HCT116 (cell line): ENCODE measurements at regions not wholly inside any gene's neighbourhood (a gene's known extent, or its start where the extent isn't known, plus 50 kb on each side); places are given as distances from the start of the nearest gene placed in this dataset.

Source experiments
- ATAC-seq: fragments of 200-7000 bp; cut with Tn5 transposase; 2 replicates; pipeline ENCODE4 v1.9.1; 2020; ENCODE audit warnings: mild to moderate bottlenecking, moderate library complexity
- BruUV-seq: library from RNA; stranded (reverse); fragments of 400-500 nt; replicated peaks from 2 replicates; lab custom pipeline; 2021; lab: Mats Ljungman, UMichigan
- CTCF ChIA-PET: fragments of 300-600 bp; sonication (Branson Sonifier 250); formaldehyde crosslinking; loops from one replicate; lab custom pipeline; 2021; ENCODE audit warnings: antibody characterized with exemption; lab: Charles Lee
- POLR2A ChIA-PET: fragments of 300-600, 350-600 bp; sonication (Branson Sonifier 250); formaldehyde crosslinking; loops from one replicate; lab custom pipeline; 2021; ENCODE audit warnings: antibody characterized with exemption; lab: Charles Lee
- RAD21 ChIA-PET, 2 experiments: fragments of 300-600 bp; sonication (Branson Sonifier 250); formaldehyde crosslinking; loops; one replicate each; lab custom pipeline; 2023; ENCODE audit warnings: low total read pairs in 2 of 2; ENCODE audit not compliant: uncharacterized antibody in 2 of 2, unreplicated experiment in 2 of 2, low non-redundant PET in 1 of 2; lab: Charles Lee
- DNase-seq: peaks from one replicate; pipeline ENCODE4 v3.0.0-alpha.2; 2010; ENCODE audit warnings: low read depth, low spot score
- H2AFZ ChIP-seq: fragments of 200-600 bp; shearing (Covaris generic), sonication (generic); 2 replicates; pipeline ENCODE4 v1.6.1; 2017; ENCODE audit warnings: low read depth, mixed run types, mixed read lengths, antibody characterized with exemption, low read length; ENCODE audit not compliant: poor library complexity, severe bottlenecking
- H3K27ac ChIP-seq: 2 replicates; pipeline ENCODE4 v1.5.1; 2012; ENCODE audit warnings: low read depth, low read length
- H3K27me3 ChIP-seq: fragments of 200-600 bp; sonication (generic); 2 replicates; pipeline ENCODE4 v1.6.1; 2016; ENCODE audit warnings: mixed run types, low read length, mixed read lengths; ENCODE audit not compliant: insufficient read depth
- H3K36me3 ChIP-seq, 2 experiments: fragments of 200-500 bp in 1 of 2; fragments of 200-600 bp in 1 of 2; sonication (Bioruptor generic) in 1 of 2; sonication (generic) in 1 of 2; 2 replicates each; pipeline versions ENCODE4 v1.5.1 to v1.6.1; 2014 to 2016; ENCODE audit warnings: low read length in 2 of 2, inconsistent platforms in 1 of 2, mixed read lengths in 1 of 2, mixed run types in 1 of 2; ENCODE audit not compliant: insufficient read depth in 2 of 2, control insufficient read depth in 1 of 2
- H3K4me1 ChIP-seq, 2 experiments: fragments of 200-600 bp in 1 of 2; sonication (generic) in 1 of 2; 2 replicates each; pipeline versions ENCODE4 v1.5.1 to v1.6.1; 2012 to 2017; ENCODE audit warnings: low read length in 2 of 2, inconsistent platforms in 1 of 2, mild to moderate bottlenecking in 1 of 2, mixed read lengths in 1 of 2, mixed run types in 1 of 2, moderate library complexity in 1 of 2; ENCODE audit not compliant: insufficient read depth in 2 of 2, control insufficient read depth in 1 of 2
- H3K4me2 ChIP-seq: fragments of 200-600 bp; sonication (generic); 2 replicates; pipeline ENCODE4 v1.6.1; 2017; ENCODE audit warnings: mixed run types, low read length, mixed read lengths
- H3K4me3 ChIP-seq, 2 experiments: fragments of 200-600 bp in 1 of 2; sonication (generic) in 1 of 2; replicated peaks in 1 of 2; 2 replicates each; pipeline ENCODE4 v1.5.1; 2011 to 2016; ENCODE audit warnings: low read length in 2 of 2, control low read depth in 1 of 2, low read depth in 1 of 2, mild to moderate bottlenecking in 1 of 2, mixed read lengths in 1 of 2, mixed run types in 1 of 2
- H3K79me2 ChIP-seq: fragments of 200-600 bp; sonication (generic); 2 replicates; pipeline ENCODE4 v1.6.1; 2017; ENCODE audit warnings: mild to moderate bottlenecking, mixed run types, low read length, moderate library complexity, mixed read lengths; ENCODE audit not compliant: insufficient read depth
- H3K9ac ChIP-seq: fragments of 200-600 bp; sonication (generic); 2 replicates; pipeline ENCODE4 v1.6.1; 2016; ENCODE audit warnings: low read length, mixed read lengths
- H3K9me2 ChIP-seq: fragments of 200-600 bp; sonication (generic), shearing (Covaris generic); 2 replicates; pipeline ENCODE4 v1.6.1; 2017; ENCODE audit warnings: mixed run types, mild to moderate bottlenecking, moderate library complexity; ENCODE audit not compliant: insufficient read depth
- H3K9me3 ChIP-seq, 2 experiments: fragments of 200-500 bp in 1 of 2; fragments of 200-600 bp in 1 of 2; sonication (Bioruptor generic) in 1 of 2; sonication (generic) in 1 of 2; 2 replicates each; pipeline ENCODE4 v1.6.1; 2014 to 2017; ENCODE audit warnings: low read length in 2 of 2, mixed read lengths in 2 of 2, inconsistent platforms in 1 of 2, low read depth in 1 of 2, mild to moderate bottlenecking in 1 of 2, mixed run types in 1 of 2, moderate library complexity in 1 of 2; ENCODE audit not compliant: control insufficient read depth in 1 of 2, insufficient read depth in 1 of 2
- H4K20me1 ChIP-seq: fragments of 200-600 bp; sonication (generic), shearing (Covaris generic); 2 replicates; pipeline ENCODE4 v1.6.1; 2017; ENCODE audit warnings: mixed run types, mild to moderate bottlenecking, moderate library complexity; ENCODE audit not compliant: insufficient read depth
- EGR1 ChIP-seq: IDR thresholded peaks from 2 replicates; pipeline ENCODE4 v1.6.1; 2012; ENCODE audit warnings: low read depth
- EZH2phosphoT487 ChIP-seq: fragments of 200-600 bp; IDR thresholded peaks from 2 replicates; pipeline ENCODE4 v1.6.1; 2018; ENCODE audit warnings: antibody characterized with exemption, borderline replicate concordance
- JUND ChIP-seq: IDR thresholded peaks from 2 replicates; pipeline ENCODE4 v1.6.1; 2012
- RAD21 ChIP-seq: IDR thresholded peaks from 2 replicates; pipeline ENCODE4 v1.6.1; 2012; ENCODE audit warnings: low read depth, mild to moderate bottlenecking
- SP1 ChIP-seq: IDR thresholded peaks from 2 replicates; pipeline ENCODE4 v1.6.1; 2012; ENCODE audit warnings: low read depth
- TCF7L2 ChIP-seq: IDR thresholded peaks from 2 replicates; pipeline ENCODE4 v1.7.0; 2011; ENCODE audit warnings: borderline replicate concordance, inconsistent platforms; ENCODE audit not compliant: insufficient read depth, insufficient read length; ENCODE audit errors: extremely low read depth
- ZFX ChIP-seq: fragments of 450-650 bp; IDR thresholded peaks from 2 replicates; pipeline ENCODE4 v1.6.1; 2017
- intact Hi-C: fragments of 100-400 bp; cut with micrococcal nuclease; formaldehyde crosslinking; loops from 2 replicates; pipeline ENCODE4 v1.10.0; 2022
- TF ChIP-seq, protein P1 (sequence below): IDR thresholded peaks from 2 replicates; pipeline ENCODE4 v1.6.1; 2012
- TF ChIP-seq, protein P2 (sequence below), 3 experiments: fragments of 200-600 bp in 1 of 3; sonication (generic) in 1 of 3; IDR thresholded peaks in 2 of 3; conservative IDR thresholded peaks in 1 of 3; 2 replicates each; pipeline ENCODE4 v1.5.1; 2012 to 2017; ENCODE audit warnings: low read depth in 2 of 3, low read length in 2 of 3, antibody characterized with exemption in 1 of 3, borderline replicate concordance in 1 of 3, control low read depth in 1 of 3, mild to moderate bottlenecking in 1 of 3, mixed read lengths in 1 of 3, mixed run types in 1 of 3, moderate library complexity in 1 of 3; ENCODE audit not compliant: insufficient read depth in 1 of 3

DNA sequence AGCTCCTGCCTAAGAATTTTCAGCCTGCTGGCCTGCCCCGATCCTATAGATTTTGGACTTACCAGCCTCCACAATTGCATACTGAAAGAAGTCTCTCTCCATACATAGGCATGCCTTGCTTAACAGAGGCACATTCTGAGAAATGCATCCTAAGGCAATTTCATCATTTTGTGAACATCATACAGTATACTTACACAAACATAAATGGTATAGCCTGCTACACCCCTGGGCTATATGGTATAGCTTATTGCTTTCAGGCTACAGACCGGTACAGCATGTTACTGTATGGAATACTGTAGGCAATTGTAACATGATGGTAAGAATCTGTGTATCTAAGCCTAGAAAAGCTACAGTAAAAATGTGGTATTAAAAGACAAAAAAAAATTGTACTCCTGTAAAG lies 174.7 kb downstream of the NRIP1 start:
- ChIA-PET POLR2A (no interaction called here), RAD21 (no interaction called here), CTCF (no interaction called here)
- no peak overlapping the region for H3K27ac ChIP-seq
- H3K9ac ChIP-seq, result no peak overlapping the region
- no peaks in the 10 kb centered on the region for H4K20me1 ChIP-seq
- H3K9me3 ChIP-seq, result no peaks in the 10 kb centered on the region
- intact Hi-C loops, result no loop called here
- H3K36me3 ChIP-seq, result no peaks in the 10 kb centered on the region
- H3K9me2 ChIP-seq, result no peaks in the 10 kb centered on the region
- peaks cover 15 to 17% of the 10 kb centered on the region in 2 experiments; a peak in 3 of 4 replicates for H3K4me1 ChIP-seq
- TF ChIP-seq EGR1, result no peak
- TF ChIP-seq EZH2phosphoT487, result no peak
- TF ChIP-seq JUND, result no peak
- TF ChIP-seq ZFX, result no peak
- no peak for TF ChIP-seq RAD21
- TF ChIP-seq, protein P1, sequence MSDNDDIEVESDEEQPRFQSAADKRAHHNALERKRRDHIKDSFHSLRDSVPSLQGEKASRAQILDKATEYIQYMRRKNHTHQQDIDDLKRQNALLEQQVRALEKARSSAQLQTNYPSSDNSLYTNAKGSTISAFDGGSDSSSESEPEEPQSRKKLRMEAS, result no peak
- no peak for TF ChIP-seq SP1
- TF ChIP-seq, protein P2, sequence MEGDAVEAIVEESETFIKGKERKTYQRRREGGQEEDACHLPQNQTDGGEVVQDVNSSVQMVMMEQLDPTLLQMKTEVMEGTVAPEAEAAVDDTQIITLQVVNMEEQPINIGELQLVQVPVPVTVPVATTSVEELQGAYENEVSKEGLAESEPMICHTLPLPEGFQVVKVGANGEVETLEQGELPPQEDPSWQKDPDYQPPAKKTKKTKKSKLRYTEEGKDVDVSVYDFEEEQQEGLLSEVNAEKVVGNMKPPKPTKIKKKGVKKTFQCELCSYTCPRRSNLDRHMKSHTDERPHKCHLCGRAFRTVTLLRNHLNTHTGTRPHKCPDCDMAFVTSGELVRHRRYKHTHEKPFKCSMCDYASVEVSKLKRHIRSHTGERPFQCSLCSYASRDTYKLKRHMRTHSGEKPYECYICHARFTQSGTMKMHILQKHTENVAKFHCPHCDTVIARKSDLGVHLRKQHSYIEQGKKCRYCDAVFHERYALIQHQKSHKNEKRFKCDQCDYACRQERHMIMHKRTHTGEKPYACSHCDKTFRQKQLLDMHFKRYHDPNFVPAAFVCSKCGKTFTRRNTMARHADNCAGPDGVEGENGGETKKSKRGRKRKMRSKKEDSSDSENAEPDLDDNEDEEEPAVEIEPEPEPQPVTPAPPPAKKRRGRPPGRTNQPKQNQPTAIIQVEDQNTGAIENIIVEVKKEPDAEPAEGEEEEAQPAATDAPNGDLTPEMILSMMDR (IDR thresholded peaks at IDR 0.05 in 2 of 3, conservative IDR thresholded peaks at IDR 0.05 in 1 of 3; ENCODE audit: borderline replicate concordance in 1 of 3, insufficient read depth in 1 of 3, low read depth in 2 of 3, low read length in 2 of 3), result no peak
- TF ChIP-seq TCF7L2, result no peak
- no peaks in the 10 kb centered on the region for H3K79me2 ChIP-seq
- DNase-seq, result no peak
- BruUV-seq, result no TSS peak
- no peak overlapping the region for H3K4me2 ChIP-seq
- no peaks in the 10 kb centered on the region for H3K27me3 ChIP-seq
- no peak overlapping the region for H3K4me3 ChIP-seq
- no peak for ATAC-seq
- H2AFZ ChIP-seq, result no peak overlapping the region
